Gastrocnemius medialis (tissue), 4 donors: ENCODE measurements at regions not wholly inside any gene's neighbourhood (a gene's known extent, or its start where the extent isn't known, plus 50 kb on each side); places are given as distances from the start of the nearest gene placed in this dataset.
A peak's percentile ranks its signal among the peaks of the same experiment; 100 is the strongest.

Source experiments
- ATAC-seq, 2 donors: fragments of 150-250 bp; one replicate each; pipeline ENCODE4 v1.9.1; 2016
- DNase-seq, 2 donors: peaks; one replicate each; pipeline ENCODE4 v3.0.0-alpha.2; 2019
- H3K27ac ChIP-seq, 4 donors: fragments of 200-600 bp; sonication (generic); 1 replicate in 1 of 4; 2 replicates in 3 of 4; pipeline ENCODE4 v1.5.1; 2016 to 2018; ENCODE audit warnings: mild to moderate bottlenecking in 2 of 4, moderate library complexity in 1 of 4
- H3K27me3 ChIP-seq, 3 donors: fragments of 200-600 bp; sonication (generic) in 2 of 3; 1 replicate in 1 of 3; 2 replicates in 2 of 3; pipeline versions ENCODE4 v1.5.1 to v1.6.0; 2016 to 2019; ENCODE audit warnings: mild to moderate bottlenecking in 1 of 3, moderate library complexity in 1 of 3
- H3K36me3 ChIP-seq, 2 donors: fragments of 200-600 bp; sonication (generic) in 1 of 2; one replicate each; pipeline ENCODE4 v1.5.1; 2017 to 2018
- H3K4me1 ChIP-seq, 2 donors: fragments of 200-600 bp; sonication (generic) in 1 of 2; one replicate each; pipeline ENCODE4 v1.5.1; 2016 to 2017; ENCODE audit warnings: mild to moderate bottlenecking in 2 of 2
- H3K4me3 ChIP-seq, 4 donors: fragments of 200-600 bp; sonication (generic) in 3 of 4; 1 replicate in 1 of 4; 2 replicates in 3 of 4; pipeline ENCODE4 v1.5.1; 2016 to 2019; ENCODE audit warnings: mild to moderate bottlenecking in 2 of 4
- H3K9me3 ChIP-seq, 3 donors: fragments of 200-600 bp; sonication (generic) in 2 of 3; 1 replicate in 1 of 3; 2 replicates in 2 of 3; pipeline ENCODE4 v1.5.1; 2016 to 2019
- CTCF ChIP-seq, 5 experiments: fragments of 450-650 bp in 3 of 5; fragments of 200-600 bp in 2 of 5; sonication (generic) in 2 of 5; IDR thresholded peaks in 4 of 5; conservative IDR thresholded peaks in 1 of 5; 1 replicate in 4 of 5; 2 replicates in 1 of 5; pipeline ENCODE4 v1.5.1; 2016 to 2019; ENCODE audit warnings: antibody characterized with exemption in 5 of 5, mild to moderate bottlenecking in 3 of 5, moderate library complexity in 3 of 5
- POLR2A ChIP-seq, 2 donors: fragments of 450-650 bp; IDR thresholded peaks; one replicate each; pipeline ENCODE4 v1.6.1; 2017; ENCODE audit warnings: antibody characterized with exemption in 2 of 2, mild to moderate bottlenecking in 2 of 2, moderate library complexity in 2 of 2
- in situ Hi-C, 4 donors: fragments of 200-750 bp; cut with MboI; loops; one replicate each; pipeline versions ENCODE4 v1.15.0 to v1.8.0; 2017; ENCODE audit warnings: low sequenced_read_pairs in 4 of 4
- intact Hi-C: fragments of 100-400 bp; cut with DNase I; formaldehyde crosslinking; loops from one replicate; pipeline ENCODE4 v1.15.1; 2023; ENCODE audit warnings: low total_unique reads

GRCh38 chr6:26312501-26313397 lies 52.2 kb upstream of the BTN3A2 start:
- H3K4me1 ChIP-seq, result peaks cover 8 to 10% of the 10 kb centered on the region in 2 donors
- no peaks in the 10 kb centered on the region for H3K27me3 ChIP-seq
- intact Hi-C loops, result loop anchor here (1.0 to 10.0 kb wide), 4 partner anchors 26 to 862 kb away; partner anchors contain the start of gene HMGN4
- H3K27ac ChIP-seq, result peak overlapping the region; percentile 67 to 83 (median 75)
- no peaks in the 10 kb centered on the region for H3K36me3 ChIP-seq
- DNase-seq, result peak; percentile 67
- no peak for TF ChIP-seq POLR2A (IDR thresholded peaks at IDR 0.05)
- no peak for TF ChIP-seq CTCF (IDR thresholded peaks at IDR 0.05 in 4 of 5, conservative IDR thresholded peaks at IDR 0.05 in 1 of 5)
- peak; percentile 81 to 82 for ATAC-seq
- H3K9me3 ChIP-seq, result no peaks in the 10 kb centered on the region
- H3K4me3 ChIP-seq, result peak overlapping the region; percentile 54 to 65 (median 54)
- in situ Hi-C loops, result loop anchor here in 1 of 4 donors (10.0 kb wide), 1 partner anchor 222 kb away; the partner anchor contains the start of gene HMGN4
